ENCODE measurements at regions not wholly inside any gene's neighbourhood (a gene's known extent, or its start where the extent isn't known, plus 50 kb on each side); places are given as distances from the start of the nearest gene placed in this dataset.

- no peak for TF ChIP-seq POLR2A (IDR thresholded peaks at IDR 0.05)
- TF ChIP-seq CTCF (IDR thresholded peaks at IDR 0.05): no peak
- no peak for TF ChIP-seq EP300 (IDR thresholded peaks at IDR 0.05; ENCODE audit: low read depth)
- TF ChIP-seq POLR2AphosphoS5 (IDR thresholded peaks at IDR 0.05): no peak
Measured at GRCh38 chr5:86542532-86542931, 75.2 kb upstream of the COX7C start.

All from transverse colon (tissue), 4 donors.